Stimulated activated naive CD8-positive, alpha-beta T cell treated with anti-CD3 and anti-CD28 coated beads, Interleukin-15, amount 100 ng/mL, for 72 hours (primary cell): ENCODE measurements at regions not wholly inside any gene's neighbourhood (a gene's known extent, or its start where the extent isn't known, plus 50 kb on each side); places are given as distances from the start of the nearest gene placed in this dataset.

ENCODE experiments used
- ATAC-seq: fragments of 150-1000 bp; cut with Tn5 transposase; 2 replicates; pipeline ENCODE4 v1.10.0; 2021; ENCODE audit warnings: mild to moderate bottlenecking, moderate library complexity
- DNase-seq, 2 donors: peaks; one replicate each; pipeline ENCODE4 v3.0.0; 2021 to 2022
- H3K27ac Mint-ChIP-seq, 2 donors: one replicate each; pipeline ENCODE4 v1.8.0; 2022; ENCODE audit warnings: mild to moderate bottlenecking in 2 of 2, mixed read lengths in 2 of 2, moderate library complexity in 2 of 2
- H3K27me3 Mint-ChIP-seq: one replicate; pipeline ENCODE4 v1.8.0; 2022; ENCODE audit warnings: mixed read lengths
- H3K4me1 Mint-ChIP-seq: one replicate; pipeline ENCODE4 v1.8.0; 2022; ENCODE audit warnings: mild to moderate bottlenecking, mixed read lengths
- H3K4me3 Mint-ChIP-seq, 2 donors: one replicate each; pipeline ENCODE4 v1.8.0; 2022; ENCODE audit warnings: mild to moderate bottlenecking in 2 of 2, mixed read lengths in 2 of 2, moderate library complexity in 1 of 2
- H3K9me3 Mint-ChIP-seq, 2 donors: one replicate each; pipeline ENCODE4 v1.8.0; 2022; ENCODE audit warnings: mixed read lengths in 2 of 2

DNA sequence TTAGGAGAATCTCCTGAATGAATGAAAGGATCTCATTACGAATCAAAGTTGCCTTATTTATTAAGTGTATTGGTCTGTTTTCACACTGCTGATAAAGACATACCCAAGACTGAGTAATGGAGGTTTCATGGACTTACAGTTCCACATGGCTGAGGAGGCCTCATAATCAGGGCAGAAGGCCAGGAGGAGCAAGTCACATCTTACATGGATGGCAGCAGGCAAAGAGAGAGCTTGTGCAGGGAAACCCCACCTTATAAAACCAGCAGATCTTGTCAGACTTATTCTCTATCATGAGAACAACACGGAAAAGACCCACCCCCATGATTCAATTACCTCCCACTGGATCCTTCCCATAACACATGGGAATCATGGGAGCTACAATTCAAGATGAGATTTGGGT, 785.2 kb upstream of the POU3F3 start:
- no peak overlapping the region for H3K27ac Mint-ChIP-seq
- ATAC-seq (no peak), DNase-seq (no peak)
- H3K27me3 Mint-ChIP-seq: no peaks in the 10 kb centered on the region
- no peak overlapping the region for H3K4me3 Mint-ChIP-seq
- H3K4me1 Mint-ChIP-seq: no peaks in the 10 kb centered on the region
- peaks cover 0 to 8% of the 10 kb centered on the region in 2 donors for H3K9me3 Mint-ChIP-seq

DNA sequence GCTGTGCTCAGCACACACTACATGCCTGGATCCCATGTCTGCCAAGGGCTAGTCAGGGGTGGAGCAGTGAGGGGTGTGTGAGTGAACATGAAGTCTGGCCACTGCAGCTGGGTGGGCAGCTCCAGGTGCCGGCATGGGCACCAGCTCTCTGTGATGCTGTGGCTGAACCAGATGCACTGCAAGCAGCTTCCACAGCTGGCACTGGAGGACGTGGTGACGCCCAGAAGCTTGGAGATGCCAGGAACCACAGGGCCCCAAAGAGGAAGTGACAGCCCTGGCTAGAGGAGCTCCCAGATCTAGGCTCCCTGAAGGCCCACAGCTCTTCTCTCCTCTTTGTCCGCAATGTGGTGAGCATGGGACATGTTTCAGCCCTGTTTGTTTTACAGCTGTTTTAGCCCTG, 776.3 kb upstream of the POU3F3 start:
- Mint-ChIP-seq H3K4me3 (no peak overlapping the region), H3K27me3 (no peaks in the 10 kb centered on the region), H3K4me1 (no peaks in the 10 kb centered on the region), H3K9me3 (peaks cover 0 to 14% of the 10 kb centered on the region in 2 donors), H3K27ac (no peak overlapping the region)
- DNase-seq: no peak
- no peak for ATAC-seq

DNA sequence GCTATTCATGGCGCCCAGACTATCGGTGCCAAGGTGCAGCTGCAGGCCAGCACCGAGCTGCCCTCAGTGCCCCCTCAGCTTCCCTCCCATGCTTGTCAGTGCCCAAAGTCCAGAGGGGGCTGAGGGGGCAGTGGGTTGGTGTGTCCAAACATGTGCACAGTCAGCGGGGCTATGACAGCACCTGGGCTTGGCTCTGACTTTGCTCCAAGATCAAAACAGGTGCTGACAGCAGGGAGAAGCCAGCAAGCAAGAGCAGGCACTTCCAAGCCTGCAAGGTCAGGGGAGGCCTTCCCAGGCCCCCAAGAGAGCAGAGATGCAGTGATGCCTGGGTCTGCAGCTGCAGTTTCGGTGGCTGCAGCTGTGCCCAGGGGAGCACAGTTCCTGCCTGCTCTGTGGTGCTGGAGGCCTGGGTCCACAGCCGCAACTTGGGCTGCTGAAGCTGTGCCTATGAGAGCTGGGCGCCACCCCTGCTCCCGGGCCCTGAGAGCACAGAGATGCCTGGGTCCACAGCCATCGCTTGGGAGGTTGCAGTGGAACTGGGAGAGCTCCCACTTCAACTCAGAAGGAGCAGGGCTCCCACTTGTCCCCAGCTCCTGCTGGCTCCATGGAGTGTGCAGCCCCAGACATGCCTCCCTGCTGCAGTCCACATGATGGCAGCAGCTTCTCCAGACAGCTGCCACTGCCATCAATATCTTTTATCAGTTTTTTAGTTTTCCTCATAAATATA, 775.3 kb upstream of the POU3F3 start:
- Mint-ChIP-seq H3K4me1 (no peaks in the 10 kb centered on the region), H3K27ac (no peak overlapping the region), H3K9me3 (peaks cover 0 to 14% of the 10 kb centered on the region in 2 donors), H3K4me3 (no peak overlapping the region), H3K27me3 (no peaks in the 10 kb centered on the region)
- ATAC-seq (peak; percentile 37), DNase-seq (no peak)

DNA sequence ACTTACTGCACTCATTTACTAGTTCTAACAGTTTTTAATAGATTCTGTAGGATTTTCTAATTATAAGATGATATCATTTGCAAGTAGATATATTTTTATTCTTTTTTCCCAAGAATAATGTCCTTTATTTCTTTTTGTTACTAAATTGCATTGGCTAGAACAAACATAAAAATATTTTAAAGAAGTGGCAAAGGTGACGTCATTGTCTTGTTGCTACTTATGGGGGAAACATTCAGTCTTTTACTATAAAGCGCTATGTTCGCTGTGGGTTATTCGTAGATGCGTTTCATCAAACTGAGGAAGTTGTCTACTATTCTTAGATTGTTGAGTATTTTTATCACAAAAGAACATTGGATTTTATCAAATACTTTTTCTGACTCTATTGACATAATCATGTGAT, 765.2 kb upstream of the POU3F3 start:
- DNase-seq (no peak), ATAC-seq (no peak)
- Mint-ChIP-seq H3K4me3 (no peak overlapping the region), H3K27ac (no peak overlapping the region), H3K4me1 (no peaks in the 10 kb centered on the region), H3K9me3 (peaks cover 0 to 7% of the 10 kb centered on the region in 2 donors), H3K27me3 (no peaks in the 10 kb centered on the region)

DNA sequence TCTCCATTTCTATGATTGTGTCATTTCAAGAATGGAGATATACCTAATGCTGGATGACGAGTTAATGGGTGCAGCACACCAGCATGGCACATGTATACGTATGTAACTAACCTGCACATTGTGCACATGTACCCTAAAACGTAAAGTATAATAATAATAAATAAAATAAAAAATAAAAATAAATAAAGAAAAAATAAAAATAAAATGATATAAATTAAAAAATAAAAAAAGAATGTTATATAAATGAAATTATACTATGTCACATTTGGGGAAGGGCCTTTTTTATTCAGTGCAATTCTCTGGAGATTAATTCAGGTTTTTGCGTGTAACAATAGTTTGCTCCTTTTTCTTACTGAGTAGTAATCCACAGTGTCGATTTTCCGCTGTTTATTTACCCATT, 763.5 kb upstream of the POU3F3 start:
- Mint-ChIP-seq H3K4me3 (no peak overlapping the region), H3K27ac (no peak overlapping the region), H3K9me3 (peaks cover 4 to 12% of the 10 kb centered on the region in 2 donors), H3K4me1 (no peaks in the 10 kb centered on the region), H3K27me3 (no peaks in the 10 kb centered on the region)
- ATAC-seq (no peak), DNase-seq (no peak)

DNA sequence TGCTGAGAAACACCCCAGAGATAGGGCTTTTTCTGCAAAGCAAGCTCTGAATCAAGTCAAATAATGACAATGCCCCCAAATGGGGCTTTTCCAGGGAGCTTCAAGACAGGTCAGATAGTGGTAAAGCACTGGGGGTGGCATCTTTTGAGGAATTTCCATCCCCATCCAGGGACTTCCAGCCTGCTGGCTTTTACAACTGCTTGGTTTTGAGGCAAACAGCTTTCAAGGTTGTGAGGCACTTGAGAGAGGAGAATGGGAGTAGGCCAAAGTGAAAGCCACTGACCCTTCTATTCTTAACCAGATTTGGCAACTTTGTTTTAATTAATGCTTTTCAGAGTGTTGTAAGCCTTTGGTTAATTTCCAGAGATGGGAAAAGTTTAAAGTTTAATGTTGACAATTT, 762.0 kb upstream of the POU3F3 start:
- no peak overlapping the region for H3K27ac Mint-ChIP-seq
- H3K4me3 Mint-ChIP-seq: no peak overlapping the region
- no peaks in the 10 kb centered on the region for H3K27me3 Mint-ChIP-seq
- ATAC-seq (no peak), DNase-seq (no peak)
- no peaks in the 10 kb centered on the region for H3K4me1 Mint-ChIP-seq
- H3K9me3 Mint-ChIP-seq: peaks cover 4 to 12% of the 10 kb centered on the region in 2 donors

DNA sequence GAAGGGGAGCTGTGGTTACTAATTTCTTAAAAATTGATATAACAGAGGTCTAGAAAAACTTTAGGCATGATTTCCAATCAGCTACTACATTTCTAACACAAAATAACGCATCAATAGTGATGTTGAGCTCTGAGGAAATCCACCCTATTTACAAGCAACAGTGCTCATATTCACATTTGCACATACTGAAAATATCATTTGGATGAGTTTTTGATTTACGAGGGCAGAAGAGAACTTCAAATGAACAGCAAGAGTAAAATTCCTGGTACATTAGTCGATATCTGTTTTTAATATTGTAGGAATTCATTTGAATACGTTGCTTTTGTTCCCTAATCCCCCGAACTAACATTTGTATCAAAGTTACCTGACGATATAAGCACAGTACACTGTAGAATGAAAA, 761.0 kb upstream of the POU3F3 start:
- Mint-ChIP-seq H3K4me1 (no peaks in the 10 kb centered on the region), H3K4me3 (no peak overlapping the region), H3K9me3 (peaks cover 4 to 12% of the 10 kb centered on the region in 2 donors), H3K27me3 (no peaks in the 10 kb centered on the region), H3K27ac (no peak overlapping the region)
- DNase-seq (no peak), ATAC-seq (no peak)

DNA sequence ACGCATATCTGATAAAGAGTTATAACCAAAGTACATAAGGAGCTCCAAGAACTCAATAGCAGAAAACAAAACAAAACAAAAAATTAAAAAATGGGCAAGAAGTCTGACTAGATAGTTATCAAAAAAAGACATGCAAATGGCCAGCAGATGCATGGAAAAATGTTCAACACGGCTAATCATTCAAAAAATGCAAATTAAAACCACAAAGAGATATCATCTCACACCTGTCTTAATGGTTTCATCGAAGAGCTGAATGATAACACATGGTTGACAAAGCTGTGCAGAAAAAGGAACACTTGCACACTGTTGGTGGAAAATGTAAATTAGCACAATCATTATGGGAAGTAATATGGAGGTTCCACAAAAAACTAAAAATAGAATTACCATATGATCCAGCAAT, 751.3 kb upstream of the POU3F3 start:
- Mint-ChIP-seq H3K4me3 (no peak overlapping the region), H3K27me3 (no peaks in the 10 kb centered on the region), H3K9me3 (peaks cover 0 to 4% of the 10 kb centered on the region in 2 donors), H3K4me1 (no peaks in the 10 kb centered on the region), H3K27ac (no peak overlapping the region)
- DNase-seq (no peak), ATAC-seq (no peak)

DNA sequence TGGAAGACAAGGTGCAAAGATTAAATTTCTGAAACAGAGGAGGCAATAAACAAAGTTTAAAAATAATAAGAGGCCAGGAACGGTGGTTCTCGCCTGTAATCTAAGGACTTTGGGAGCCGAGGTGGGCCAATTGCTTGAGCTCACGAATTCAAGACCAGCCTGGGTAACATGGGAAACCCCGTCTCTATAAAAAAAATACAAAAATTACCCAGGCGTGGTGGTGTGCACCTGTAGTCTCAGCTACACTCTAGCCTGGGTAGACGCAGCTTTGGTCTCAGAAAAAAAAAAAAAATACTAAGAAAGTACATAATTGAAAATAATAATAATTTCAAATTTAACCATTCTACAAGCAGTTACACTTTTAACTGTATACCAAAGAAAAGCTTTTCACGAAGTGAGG, 744.6 kb upstream of the POU3F3 start:
- ATAC-seq (no peak), DNase-seq (no peak)
- Mint-ChIP-seq H3K27me3 (no peaks in the 10 kb centered on the region), H3K4me3 (no peak overlapping the region), H3K27ac (no peak overlapping the region), H3K4me1 (no peaks in the 10 kb centered on the region), H3K9me3 (no peaks in the 10 kb centered on the region)

DNA sequence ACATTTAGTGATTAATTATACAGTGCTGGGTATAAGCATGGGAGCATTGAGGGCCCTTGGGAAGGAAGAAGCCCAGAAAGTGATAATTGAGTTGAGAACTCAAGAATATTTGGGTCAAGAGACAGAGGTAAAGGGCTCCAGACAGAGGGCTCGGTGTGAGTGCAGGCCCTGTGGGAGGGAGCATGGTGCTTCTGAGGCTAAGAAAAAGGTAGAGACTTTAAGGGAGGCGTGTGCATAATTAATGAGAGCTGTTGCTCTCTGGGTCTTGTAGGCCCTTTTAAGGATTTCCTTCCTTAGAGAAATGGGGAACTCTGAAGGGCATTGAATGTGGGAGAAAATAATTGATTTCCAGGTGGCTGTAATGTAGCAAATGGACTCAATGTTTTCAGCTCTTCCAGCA, 735.0 kb upstream of the POU3F3 start:
- H3K4me3 Mint-ChIP-seq: no peak overlapping the region
- H3K27ac Mint-ChIP-seq: no peak overlapping the region
- H3K9me3 Mint-ChIP-seq: peaks cover 0 to 4% of the 10 kb centered on the region in 2 donors
- DNase-seq (no peak), ATAC-seq (no peak)
- H3K27me3 Mint-ChIP-seq: no peaks in the 10 kb centered on the region
- no peaks in the 10 kb centered on the region for H3K4me1 Mint-ChIP-seq

DNA sequence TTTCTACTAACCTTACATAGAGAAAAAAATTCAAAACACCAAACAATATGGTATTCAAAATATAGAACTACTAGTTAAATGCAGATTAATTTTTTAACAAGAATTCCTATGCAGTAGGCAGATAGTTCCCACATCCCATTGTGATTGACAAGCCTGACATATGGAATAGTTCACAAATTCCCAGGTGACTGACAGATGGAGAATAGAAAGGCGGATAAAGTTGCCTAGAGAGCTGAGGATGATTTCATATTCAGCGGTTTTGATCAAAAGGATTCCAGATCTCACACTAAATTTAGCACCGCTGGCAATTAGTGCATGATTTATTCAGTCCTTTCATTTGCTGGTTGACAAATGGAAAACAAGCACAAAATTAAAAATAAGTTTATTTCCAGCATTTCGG, 733.7 kb upstream of the POU3F3 start:
- H3K9me3 Mint-ChIP-seq: peaks cover 0 to 4% of the 10 kb centered on the region in 2 donors
- H3K27me3 Mint-ChIP-seq: no peaks in the 10 kb centered on the region
- ATAC-seq (no peak), DNase-seq (no peak)
- no peaks in the 10 kb centered on the region for H3K4me1 Mint-ChIP-seq
- no peak overlapping the region for H3K27ac Mint-ChIP-seq
- H3K4me3 Mint-ChIP-seq: no peak overlapping the region

DNA sequence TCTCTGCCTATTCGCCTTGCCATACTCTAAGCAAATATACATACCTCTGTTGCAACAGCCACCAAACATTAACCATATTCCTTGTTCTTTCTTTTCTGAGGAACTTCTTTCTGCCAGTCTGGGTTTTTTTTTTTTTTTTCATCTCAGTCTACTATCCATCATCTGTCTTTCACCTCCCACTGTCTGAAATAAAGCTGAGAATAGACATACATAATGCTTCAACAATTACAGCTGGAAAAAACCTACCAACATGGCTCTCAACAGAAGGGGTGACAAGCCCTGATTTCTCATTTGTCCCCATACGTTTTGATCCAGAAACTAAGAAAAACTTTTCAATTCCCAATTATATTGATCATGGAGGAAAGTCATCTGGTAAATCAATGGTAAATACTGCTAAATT, 728.8 kb upstream of the POU3F3 start:
- Mint-ChIP-seq H3K9me3 (no peaks in the 10 kb centered on the region), H3K4me3 (no peak overlapping the region), H3K4me1 (no peaks in the 10 kb centered on the region), H3K27me3 (no peaks in the 10 kb centered on the region), H3K27ac (no peak overlapping the region)
- DNase-seq: no peak
- no peak for ATAC-seq

DNA sequence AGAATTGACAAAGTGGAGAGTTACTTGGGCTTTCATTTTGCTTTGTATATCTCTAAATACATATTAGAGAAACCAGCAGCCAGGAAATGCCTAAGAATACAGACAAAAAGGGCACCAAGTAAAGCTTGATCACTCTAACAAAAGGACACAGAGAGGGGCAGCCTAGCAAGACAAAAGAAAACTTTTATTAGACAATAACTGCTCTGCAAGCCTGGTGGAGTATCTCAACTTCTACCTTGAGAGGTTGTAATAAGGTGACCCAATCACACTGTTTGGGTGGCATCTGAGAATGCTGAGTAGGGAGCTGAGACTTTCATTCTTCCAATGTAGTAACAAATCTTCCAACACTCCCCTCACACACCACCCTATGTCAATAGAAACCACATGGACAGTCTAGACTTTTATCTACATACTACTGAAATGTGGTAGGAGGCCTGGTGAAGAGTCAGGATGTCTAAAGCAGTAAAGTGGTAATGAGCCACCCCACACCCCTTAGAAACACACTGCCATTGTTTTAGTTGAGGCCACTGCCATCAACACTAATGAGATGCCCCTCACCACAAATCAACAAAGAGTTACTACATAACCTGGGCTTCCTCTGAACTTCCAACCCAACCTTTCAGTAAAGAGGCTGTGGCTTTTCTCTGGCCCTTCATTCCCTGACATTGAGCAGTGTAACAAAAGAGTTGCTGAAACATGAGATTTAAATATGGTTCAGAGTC, 726.7 kb upstream of the POU3F3 start:
- DNase-seq (no peak), ATAC-seq (no peak)
- Mint-ChIP-seq H3K4me3 (no peak overlapping the region), H3K9me3 (no peaks in the 10 kb centered on the region), H3K27me3 (no peaks in the 10 kb centered on the region), H3K4me1 (no peaks in the 10 kb centered on the region), H3K27ac (peak overlapping the region in 1 of 2 donors; percentile 76)

DNA sequence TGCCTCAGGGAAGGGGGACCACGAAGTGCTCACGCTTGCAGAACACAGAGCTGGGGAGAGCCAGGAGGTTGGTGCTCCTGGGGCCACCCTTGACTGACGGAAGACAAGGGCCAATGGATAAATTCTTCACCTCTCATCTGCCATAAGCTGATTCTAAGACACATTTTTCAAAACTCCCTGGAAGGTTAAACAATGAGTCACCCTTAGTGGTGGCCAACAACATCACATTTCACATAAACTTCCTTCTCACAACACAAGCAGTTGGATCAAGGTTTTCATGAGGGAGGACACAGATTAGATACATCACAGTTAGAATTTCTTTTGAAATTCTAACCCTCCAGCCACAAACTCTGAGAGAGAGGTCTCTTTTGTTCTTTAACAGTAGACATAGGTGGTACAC, 713.6 kb upstream of the POU3F3 start:
- DNase-seq: no peak
- H3K9me3 Mint-ChIP-seq: peaks cover 15 to 21% of the 10 kb centered on the region in 2 donors
- no peaks in the 10 kb centered on the region for H3K4me1 Mint-ChIP-seq
- H3K4me3 Mint-ChIP-seq: no peak overlapping the region
- no peak for ATAC-seq
- no peak overlapping the region for H3K27ac Mint-ChIP-seq
- no peaks in the 10 kb centered on the region for H3K27me3 Mint-ChIP-seq

DNA sequence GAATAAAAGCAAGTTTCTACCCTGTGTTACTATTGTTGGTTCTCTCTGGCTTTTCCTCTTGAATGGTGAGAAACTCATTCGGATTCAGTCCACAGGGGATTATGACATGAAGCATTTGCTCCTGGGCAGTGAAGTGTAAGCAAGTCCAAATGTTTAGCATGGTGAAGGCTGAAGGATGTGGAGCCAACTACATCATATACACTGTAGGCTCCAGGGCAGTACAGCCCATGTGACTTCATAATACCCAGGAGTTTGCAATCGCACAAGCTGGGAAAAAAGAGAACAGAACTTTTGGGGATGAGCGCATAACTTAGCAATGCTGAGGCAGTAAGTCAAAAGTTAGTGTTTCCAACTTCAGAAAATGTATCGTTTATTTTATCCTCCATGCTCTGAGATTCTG, 695.7 kb upstream of the POU3F3 start:
- H3K27me3 Mint-ChIP-seq: no peaks in the 10 kb centered on the region
- H3K4me3 Mint-ChIP-seq: no peak overlapping the region
- ATAC-seq (no peak), DNase-seq (no peak)
- no peaks in the 10 kb centered on the region for H3K4me1 Mint-ChIP-seq
- peaks cover 10 to 12% of the 10 kb centered on the region in 2 donors for H3K9me3 Mint-ChIP-seq
- H3K27ac Mint-ChIP-seq: no peak overlapping the region

DNA sequence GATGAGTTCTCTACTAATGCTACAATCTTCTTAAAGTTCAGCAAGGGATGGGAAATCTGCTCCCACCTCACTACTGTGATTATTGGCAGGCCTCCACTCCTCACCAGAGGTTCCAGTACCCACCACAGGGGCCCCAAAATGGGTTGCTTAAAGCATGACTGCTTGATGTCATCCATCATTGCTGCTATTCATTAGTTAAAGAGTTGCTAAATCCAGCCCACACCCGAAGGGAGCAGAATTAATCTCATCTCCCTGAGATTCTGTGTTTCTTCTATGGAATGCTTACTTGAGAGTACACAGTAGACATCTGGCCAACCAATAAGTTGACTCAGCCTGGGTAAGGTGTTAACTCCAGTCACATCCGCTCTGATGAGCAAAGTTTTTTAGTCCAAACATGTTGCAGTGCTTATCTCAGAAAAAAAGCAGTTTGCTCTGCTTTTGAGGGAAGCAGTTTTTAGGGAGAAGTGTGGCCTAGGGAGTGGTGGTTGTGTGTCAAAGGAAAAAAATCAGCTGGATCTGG, 690.2 kb upstream of the POU3F3 start:
- peaks cover 10 to 12% of the 10 kb centered on the region in 2 donors for H3K9me3 Mint-ChIP-seq
- no peak overlapping the region for H3K4me3 Mint-ChIP-seq
- no peaks in the 10 kb centered on the region for H3K27me3 Mint-ChIP-seq
- no peaks in the 10 kb centered on the region for H3K4me1 Mint-ChIP-seq
- no peak for ATAC-seq
- no peak overlapping the region for H3K27ac Mint-ChIP-seq
- DNase-seq: no peak
